ENCODE measurements at regions not wholly inside any gene's neighbourhood (a gene's known extent, or its start where the extent isn't known, plus 50 kb on each side); places are given as distances from the start of the nearest gene placed in this dataset.

GRCh38 chr20:6341491-6341890 is 218.7 kb upstream of the FERMT1 start:
- TF ChIP-seq POLR2AphosphoS5 (IDR thresholded peaks at IDR 0.05; ENCODE audit: low read depth, low read length) (no peak), CTCF (IDR thresholded peaks at IDR 0.05) (no peak), FOXJ3 (CRISPR knock-in tag; IDR thresholded peaks at IDR 0.05) (no peak)

Measured in SK-N-SH (cell line).